GM18868 (cell line): ENCODE measurements at regions not wholly inside any gene's neighbourhood (a gene's known extent, or its start where the extent isn't known, plus 50 kb on each side); places are given as distances from the start of the nearest gene placed in this dataset.

Experiments used
- ATAC-seq: cut with Tn5 transposase; IDR thresholded peaks from one replicate; pipeline ENCODE4 v1.9.1; 2021; ENCODE audit warnings: mild to moderate bottlenecking, moderate library complexity; ENCODE audit not compliant: unreplicated experiment

- ATAC-seq, result no peak
Measured at GRCh38 chr14:105839425-105840265, 313.3 kb downstream of the TMEM121 start.

- no peak for ATAC-seq
Measured at GRCh38 chr14:105840266-105841021, 314.1 kb downstream of the TMEM121 start.

- no peak for ATAC-seq
Measured at GRCh38 chr14:105841022-105842009, 314.9 kb downstream of the TMEM121 start.

GRCh38 chr14:105842105-105842504, 315.7 kb downstream of the TMEM121 start:
- no peak for ATAC-seq

- ATAC-seq, result no peak
Measured at GRCh38 chr14:105843444-105844046, 317.2 kb downstream of the TMEM121 start.

- ATAC-seq, result no peak
Measured at GRCh38 chr14:105844047-105844630, 317.8 kb downstream of the TMEM121 start.

- no peak for ATAC-seq
Measured at GRCh38 chr14:105844810-105845724, 318.7 kb downstream of the TMEM121 start.

GRCh38 chr14:105845725-105846309, 319.4 kb downstream of the TMEM121 start:
- no peak for ATAC-seq

GRCh38 chr14:105846312-105846711, 319.9 kb downstream of the TMEM121 start:
- ATAC-seq, result no peak

- ATAC-seq, result no peak
Measured at GRCh38 chr14:105847400-105847799, 321.0 kb downstream of the TMEM121 start.

- no peak for ATAC-seq
Measured at GRCh38 chr14:105848570-105848969, 322.2 kb downstream of the TMEM121 start.

- no peak for ATAC-seq
Measured at GRCh38 chr14:105849933-105850626, 323.7 kb downstream of the TMEM121 start.

GRCh38 chr14:105850853-105851581, 324.6 kb downstream of the TMEM121 start:
- no peak for ATAC-seq

GRCh38 chr14:105851716-105852377, 325.5 kb downstream of the TMEM121 start:
- ATAC-seq, result no peak

GRCh38 chr14:105852378-105853088, 326.1 kb downstream of the TMEM121 start:
- ATAC-seq, result no peak
